GM12878 (cell line): ENCODE measurements at regions not wholly inside any gene's neighbourhood (a gene's known extent, or its start where the extent isn't known, plus 50 kb on each side); places are given as distances from the start of the nearest gene placed in this dataset.

Experiments
- ATAC-seq: fragments of 200-7000 bp; cut with Tn5 transposase; 3 replicates; pipeline ENCODE4 v1.9.1; 2020; ENCODE audit warnings: mild to moderate bottlenecking, moderate library complexity
- BruUV-seq: library from RNA; stranded (reverse); fragments of 400-500 nt; replicated peaks from 2 replicates; lab custom pipeline; 2021; lab: Mats Ljungman, UMichigan
- CTCF ChIA-PET: fragments of 300-600 bp; sonication (Branson Sonifier 250); formaldehyde crosslinking; extraction: SDS; loops from one replicate; lab custom pipeline; 2021; ENCODE audit warnings: inconsistent platforms; lab: Yijun Ruan, JAX
- POLR2A ChIA-PET: fragments of 350-600 bp; formaldehyde crosslinking; extraction: SDS; loops from one replicate; lab custom pipeline; 2021; ENCODE audit warnings: inconsistent platforms; lab: Charles Lee
- RAD21 ChIA-PET: fragments of 300-600 bp; sonication (Branson Sonifier 250); formaldehyde crosslinking; loops from one replicate; lab custom pipeline; 2023; ENCODE audit warnings: antibody characterized with exemption; ENCODE audit not compliant: unreplicated experiment; lab: Charles Lee
- SMC1A ChIA-PET: fragments of 300-600 bp; sonication (Branson Sonifier 250); formaldehyde crosslinking; loops from one replicate; lab custom pipeline; 2023; ENCODE audit not compliant: unreplicated experiment, uncharacterized antibody; lab: Charles Lee
- DNase-seq: peaks from one replicate; pipeline ENCODE4 v3.0.0-alpha.2; 2011; ENCODE audit warnings: low read depth, low spot score
- FAIRE-seq: peaks from 3 replicates; lab custom pipeline; 2011; peaks lifted over from hg19 to GRCh38; lab: Jason Lieb, UNC
- H2AFZ ChIP-seq: 2 replicates; pipeline ENCODE4 v1.6.0; 2011; ENCODE audit warnings: low read depth, low read length, control low read depth; ENCODE audit not compliant: control insufficient read depth
- H3K27ac ChIP-seq: 2 replicates; pipeline ENCODE4 v1.5.1; 2011; ENCODE audit warnings: control low read depth; ENCODE audit not compliant: control insufficient read depth, insufficient read depth
- H3K27me3 ChIP-seq, 2 experiments: replicated peaks in 1 of 2; 2 replicates each; pipeline versions ENCODE4 v1.6.0 to v1.6.1; 2011; ENCODE audit warnings: low read length in 1 of 2; ENCODE audit not compliant: control insufficient read depth in 2 of 2, insufficient read depth in 2 of 2
- H3K36me3 ChIP-seq, 2 experiments: 2 replicates each; pipeline ENCODE4 v1.5.1; 2011; ENCODE audit warnings: low read length in 1 of 2; ENCODE audit not compliant: control insufficient read depth in 2 of 2, insufficient read depth in 2 of 2
- H3K4me1 ChIP-seq: 2 replicates; pipeline ENCODE4 v1.6.1; 2011; ENCODE audit warnings: mild to moderate bottlenecking, low read length, moderate library complexity, mixed read lengths; ENCODE audit not compliant: control insufficient read depth, insufficient read depth
- H3K4me2 ChIP-seq: 2 replicates; pipeline ENCODE4 v1.6.0; 2011; ENCODE audit warnings: control low read depth; ENCODE audit not compliant: control insufficient read depth, insufficient read depth
- H3K4me3 ChIP-seq: fragments of 200-600 bp; sonication (generic); 2 replicates; pipeline ENCODE4 v1.5.1; 2016
- H3K79me2 ChIP-seq: 2 replicates; pipeline ENCODE4 v1.6.0; 2011; ENCODE audit warnings: low read length; ENCODE audit not compliant: control insufficient read depth, insufficient read depth
- H3K9ac ChIP-seq: 2 replicates; pipeline ENCODE4 v1.8.0; 2011; ENCODE audit warnings: low read length, control low read depth, mixed read lengths; ENCODE audit not compliant: control insufficient read depth, insufficient read depth
- H3K9me3 ChIP-seq: replicated peaks from 3 replicates; pipeline ENCODE4 v1.5.1; 2011; ENCODE audit warnings: mild to moderate bottlenecking, low read length; ENCODE audit not compliant: control insufficient read depth, insufficient read depth
- H4K20me1 ChIP-seq: 2 replicates; pipeline ENCODE4 v1.6.0; 2011; ENCODE audit not compliant: control insufficient read depth, insufficient read depth
- ATF7 ChIP-seq: fragments of 450-650 bp; IDR thresholded peaks from 2 replicates; pipeline ENCODE4 v1.6.1; 2016; ENCODE audit warnings: low read depth, mild to moderate bottlenecking
- BACH1 ChIP-seq: fragments of 450-650 bp; IDR thresholded peaks from 2 replicates; pipeline ENCODE4 v1.6.1; 2017; ENCODE audit warnings: mild to moderate bottlenecking, borderline replicate concordance
- BCLAF1 ChIP-seq: fragments of 450-650 bp; IDR thresholded peaks from 2 replicates; pipeline ENCODE4 v1.6.1; 2017; ENCODE audit warnings: antibody characterized with exemption, mild to moderate bottlenecking, moderate library complexity
- ELK1 ChIP-seq: IDR thresholded peaks from 2 replicates; pipeline ENCODE4 v1.6.1; 2012; ENCODE audit warnings: low read depth, low read length, improper control_type of control experiment
- GABPA ChIP-seq: IDR thresholded peaks from 2 replicates; pipeline ENCODE4 v1.6.1; 2014; ENCODE audit warnings: antibody characterized with exemption, low read depth, mild to moderate bottlenecking, inconsistent platforms
- IRF5 ChIP-seq: fragments of 450-650 bp; IDR thresholded peaks from 2 replicates; pipeline ENCODE4 v1.6.1; 2017; ENCODE audit warnings: borderline replicate concordance
- MEF2A ChIP-seq: IDR thresholded peaks from 2 replicates; pipeline ENCODE4 v1.6.1; 2011; ENCODE audit warnings: low read depth, mild to moderate bottlenecking, low read length, moderate library complexity; ENCODE audit not compliant: insufficient read depth
- NBN ChIP-seq: fragments of 450-650 bp; IDR thresholded peaks from 2 replicates; pipeline ENCODE4 v1.6.1; 2016
- NR2C1 ChIP-seq: fragments of 450-650 bp; IDR thresholded peaks from 2 replicates; pipeline ENCODE4 v1.6.1; 2017; ENCODE audit warnings: antibody characterized with exemption, mild to moderate bottlenecking, moderate library complexity
- PRDM15 ChIP-seq: fragments of 450-650 bp; formaldehyde crosslinking; IDR thresholded peaks from 2 replicates; pipeline ENCODE4 v1.4.0; 2020; ENCODE audit warnings: mild to moderate bottlenecking, moderate library complexity
- RELB ChIP-seq: fragments of 450-650 bp; IDR thresholded peaks from 2 replicates; pipeline ENCODE4 v1.6.1; 2017; ENCODE audit warnings: low read depth, mild to moderate bottlenecking, moderate library complexity
- SREBF1 ChIP-seq: IDR thresholded peaks from 2 replicates; pipeline ENCODE4 v1.6.1; 2012; ENCODE audit warnings: mild to moderate bottlenecking, low read length
- TCF7 ChIP-seq: IDR thresholded peaks from 2 replicates; pipeline ENCODE4 v1.6.1; 2014; ENCODE audit warnings: antibody characterized with exemption, borderline replicate concordance
- WRNIP1 ChIP-seq: IDR thresholded peaks from 2 replicates; pipeline ENCODE4 v1.6.1; 2011; ENCODE audit warnings: low read depth, low read length, improper control_type of control experiment, borderline replicate concordance
- ZSCAN29 ChIP-seq: fragments of 450-650 bp; IDR thresholded peaks from 2 replicates; pipeline ENCODE4 v1.6.1; 2017; ENCODE audit warnings: mild to moderate bottlenecking, moderate library complexity
- WGBS: methylation state at CpG from one replicate; pipeline ENCODE4 v1.1.6; 2016; ENCODE audit warnings: low lambda C conversion rate; ENCODE audit not compliant: insufficient replicate concordance, insufficient coverage; ENCODE audit errors: missing lambda C conversion rate; 5-methylcytosine and 5-hydroxymethylcytosine counted together
- in situ Hi-C: fragments of 300-500 bp; cut with MboI; formaldehyde crosslinking; loops from 9 replicates; pipeline ENCODE4 v1.14.3; 2018; ENCODE audit warnings: mixed read lengths
- intact Hi-C: fragments of 100-400 bp; cut with micrococcal nuclease; formaldehyde crosslinking; loops from one replicate; pipeline ENCODE4 v1.14.2; 2022; ENCODE audit not compliant: unreplicated experiment

GRCh38 chrX:33605997-33606396 is 394.6 kb upstream of the DMD start:
- Histone ChIP-seq H3K4me3 (no peak overlapping the region), H2AFZ (no peak overlapping the region), H3K4me2 (no peak overlapping the region), H3K27ac (no peak overlapping the region), H4K20me1 (no peaks in the 10 kb centered on the region), H3K27me3 (no peaks in the 10 kb centered on the region), H3K79me2 (no peaks in the 10 kb centered on the region), H3K9me3 (no peaks in the 10 kb centered on the region), H3K9ac (no peak overlapping the region), H3K36me3 (no peaks in the 10 kb centered on the region), H3K4me1 (no peaks in the 10 kb centered on the region)
- ChIA-PET CTCF (no interaction called here), SMC1A (interaction anchor here (0.6 kb wide), 1 partner anchor 69 kb away, joined by 3 read pairs; no protein-coding TSS in a partner anchor), RAD21 (no interaction called here), POLR2A (no interaction called here)
- intact Hi-C loops: no loop called here
- FAIRE-seq: no peak
- no peak for TF ChIP-seq SREBF1
- TF ChIP-seq BCLAF1: no peak
- no peak for TF ChIP-seq NBN
- no peak for TF ChIP-seq BACH1
- no peak for TF ChIP-seq MEF2A
- TF ChIP-seq GABPA: no peak
- TF ChIP-seq RELB: no peak
- TF ChIP-seq NR2C1: no peak
- no peak for TF ChIP-seq IRF5
- no peak for TF ChIP-seq ELK1
- TF ChIP-seq ATF7: no peak
- TF ChIP-seq ZSCAN29: no peak
- TF ChIP-seq TCF7: no peak
- TF ChIP-seq WRNIP1: no peak
- TF ChIP-seq PRDM15 (CRISPR knock-in tag): no peak
- no peak for ATAC-seq
- in situ Hi-C loops: no loop called here
- WGBS: 0% methylated on average over 4 of the region's 4 CpGs
- no TSS peak for BruUV-seq
- DNase-seq: no peak
